Ovary (tissue), 7 donors: ENCODE measurements at regions not wholly inside any gene's neighbourhood (a gene's known extent, or its start where the extent isn't known, plus 50 kb on each side); places are given as distances from the start of the nearest gene placed in this dataset.

ENCODE experiments used
- DNase-seq, 5 donors: peaks; one replicate each; pipeline ENCODE4 v3.0.0-alpha.2; 2019 to 2020
- H3K27ac ChIP-seq, 2 donors: fragments of 200-600 bp; one replicate each; pipeline versions ENCODE4 v1.5.1 to v1.8.0; 2019 to 2022
- H3K27me3 ChIP-seq: fragments of 200-600 bp; one replicate; pipeline ENCODE4 v1.8.0; 2022
- H3K36me3 ChIP-seq: fragments of 200-600 bp; sonication (generic); one replicate; pipeline ENCODE4 v1.5.1; 2019
- H3K4me1 ChIP-seq: one replicate; pipeline ENCODE4 v1.8.1; 2013; ENCODE audit warnings: mild to moderate bottlenecking, moderate library complexity; ENCODE audit not compliant: insufficient read depth
- H3K4me3 ChIP-seq: fragments of 200-600 bp; sonication (generic); one replicate; pipeline ENCODE4 v1.5.1; 2017
- H3K9me3 ChIP-seq, 2 donors: fragments of 200-600 bp in 1 of 2; sonication (generic) in 1 of 2; one replicate each; pipeline versions ENCODE4 v1.5.1 to v1.8.1; 2013 to 2019; ENCODE audit warnings: mild to moderate bottlenecking in 1 of 2, moderate library complexity in 1 of 2
- EP300 ChIP-seq: sonication (generic); formaldehyde crosslinking; IDR thresholded peaks from one replicate; pipeline ENCODE4 v1.6.1; 2017; ENCODE audit warnings: antibody characterized with exemption
- POLR2A ChIP-seq: fragments of 450-650 bp; IDR thresholded peaks from one replicate; pipeline ENCODE4 v1.6.1; 2017; ENCODE audit warnings: antibody characterized with exemption, mild to moderate bottlenecking, moderate library complexity
- WGBS, 3 donors: extraction: QIAGEN DNeasy Blood & Tissue Kit in 1 of 3; methylation state at CpG; one replicate each; pipeline versions ENCODE4 v1.1.5 to v1.1.7; 2013 to 2017; 5-methylcytosine and 5-hydroxymethylcytosine counted together
- intact Hi-C, 4 donors: fragments of 100-400 bp; cut with DNase I; formaldehyde crosslinking; loops; one replicate each; pipeline versions ENCODE4 v1.11.0 to v1.15.1; 2022 to 2023
- TF ChIP-seq, protein P1 (sequence below), 3 donors: fragments of 450-650 bp in 2 of 3; fragments of 200-600 bp in 1 of 3; IDR thresholded peaks; one replicate each; pipeline versions ENCODE4 v1.5.1 to v1.8.0; 2016 to 2022; ENCODE audit warnings: antibody characterized with exemption in 3 of 3, mild to moderate bottlenecking in 1 of 3
- donor health status: DM: no; HTN: no; CAD: no; lungs with moderate emphysema.
- donor health status: DM: no; HTN: no; CAD: no.
- donor health status: Bipolar disorder and iron deficiency.
- donor health status: DM: no; HTN: no; CAD: no.
- donor health status: DM: yes; HTN: yes; CAD: no.

DNA sequence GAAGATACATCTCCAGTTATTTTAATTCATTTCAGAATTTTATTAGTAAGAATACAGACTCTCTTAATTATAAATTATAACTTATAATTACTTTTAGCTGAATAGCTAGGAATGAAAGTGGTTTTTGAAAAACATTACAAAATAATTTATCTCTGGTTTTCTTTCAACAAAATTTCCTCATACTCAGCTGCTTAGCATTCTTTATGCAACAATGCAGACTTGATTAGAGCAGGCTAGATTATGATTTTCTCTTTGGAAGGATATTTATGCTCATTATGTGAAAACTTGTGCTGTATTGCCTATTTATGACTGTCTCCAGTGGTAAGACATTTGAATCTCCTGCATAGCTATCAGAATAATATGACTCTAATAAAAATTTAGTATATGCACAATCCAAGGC is 2023.7 kb downstream of the C4orf33 start:
- TF ChIP-seq, protein P1, sequence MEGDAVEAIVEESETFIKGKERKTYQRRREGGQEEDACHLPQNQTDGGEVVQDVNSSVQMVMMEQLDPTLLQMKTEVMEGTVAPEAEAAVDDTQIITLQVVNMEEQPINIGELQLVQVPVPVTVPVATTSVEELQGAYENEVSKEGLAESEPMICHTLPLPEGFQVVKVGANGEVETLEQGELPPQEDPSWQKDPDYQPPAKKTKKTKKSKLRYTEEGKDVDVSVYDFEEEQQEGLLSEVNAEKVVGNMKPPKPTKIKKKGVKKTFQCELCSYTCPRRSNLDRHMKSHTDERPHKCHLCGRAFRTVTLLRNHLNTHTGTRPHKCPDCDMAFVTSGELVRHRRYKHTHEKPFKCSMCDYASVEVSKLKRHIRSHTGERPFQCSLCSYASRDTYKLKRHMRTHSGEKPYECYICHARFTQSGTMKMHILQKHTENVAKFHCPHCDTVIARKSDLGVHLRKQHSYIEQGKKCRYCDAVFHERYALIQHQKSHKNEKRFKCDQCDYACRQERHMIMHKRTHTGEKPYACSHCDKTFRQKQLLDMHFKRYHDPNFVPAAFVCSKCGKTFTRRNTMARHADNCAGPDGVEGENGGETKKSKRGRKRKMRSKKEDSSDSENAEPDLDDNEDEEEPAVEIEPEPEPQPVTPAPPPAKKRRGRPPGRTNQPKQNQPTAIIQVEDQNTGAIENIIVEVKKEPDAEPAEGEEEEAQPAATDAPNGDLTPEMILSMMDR (IDR thresholded peaks at IDR 0.05) = no peak
- TF ChIP-seq POLR2A = no peak
- no peak for TF ChIP-seq EP300
- Histone ChIP-seq H3K9me3 (no peaks in the 10 kb centered on the region), H3K4me1 (no peaks in the 10 kb centered on the region), H3K4me3 (no peak overlapping the region), H3K27ac (no peak overlapping the region), H3K27me3 (no peaks in the 10 kb centered on the region), H3K36me3 (no peaks in the 10 kb centered on the region)
- DNase-seq = no peak
- intact Hi-C loops = no loop called here

DNA sequence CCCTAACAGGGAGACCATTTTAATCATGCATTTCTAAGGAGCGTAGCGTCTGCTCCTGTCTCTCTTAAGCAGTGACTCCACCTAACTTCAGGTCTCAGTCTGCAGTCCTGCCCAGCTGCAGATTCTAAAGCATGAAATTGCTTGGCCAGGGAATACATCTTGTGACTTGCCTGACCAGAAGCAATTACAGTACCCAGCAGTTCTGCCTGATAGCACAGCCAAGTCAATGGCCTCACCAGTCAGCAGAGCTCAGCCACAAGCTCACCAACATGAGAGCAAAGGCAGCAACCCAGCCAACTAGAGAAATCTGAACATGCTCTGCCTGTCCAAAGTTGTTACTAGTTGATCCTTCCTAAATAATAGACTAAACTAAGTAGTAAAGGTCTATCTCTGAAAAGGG is 2011.9 kb upstream of the PCDH10 start:
- 95 to 100% (median 97%) methylated on average over 2 of the region's 2 CpGs for WGBS, 3 donors
- H3K4me1 ChIP-seq = no peaks in the 10 kb centered on the region
- DNase-seq = no peak
- H3K27ac ChIP-seq = no peak overlapping the region
- H3K27me3 ChIP-seq = no peaks in the 10 kb centered on the region
- no peaks in the 10 kb centered on the region for H3K36me3 ChIP-seq
- TF ChIP-seq, protein P1 (IDR thresholded peaks at IDR 0.05) = no peak
- TF ChIP-seq POLR2A (no peak), EP300 (no peak)
- intact Hi-C loops = no loop called here
- peaks cover 0 to 3% of the 10 kb centered on the region in 2 donors for H3K9me3 ChIP-seq
- H3K4me3 ChIP-seq = no peak overlapping the region

DNA sequence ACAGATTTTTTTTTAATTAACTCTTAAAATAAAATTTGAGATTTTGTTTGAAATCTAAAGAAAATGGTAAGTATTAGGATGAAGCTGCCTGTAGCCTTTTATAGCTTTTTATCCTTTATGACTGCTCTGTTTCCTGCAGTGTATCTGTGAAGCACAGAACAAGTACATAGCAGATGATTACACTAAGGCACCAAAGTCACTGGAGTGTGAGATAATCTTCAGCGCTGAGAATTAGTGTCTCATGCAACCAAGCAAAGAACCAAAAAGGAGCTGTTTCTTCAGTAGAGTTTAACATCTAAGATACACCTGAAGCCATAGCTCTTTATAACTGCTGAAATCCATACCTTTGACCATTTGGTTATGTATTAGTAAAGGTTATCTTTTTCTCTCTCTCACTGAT is 1989.8 kb upstream of the PCDH10 start:
- DNase-seq = no peak
- WGBS, 3 donors = 73 to 79% (median 75%) methylated on average over 1 of the region's 1 CpG
- no peak overlapping the region for H3K4me3 ChIP-seq
- no peaks in the 10 kb centered on the region for H3K27me3 ChIP-seq
- TF ChIP-seq EP300 = no peak
- TF ChIP-seq, protein P1 (IDR thresholded peaks at IDR 0.05) = no peak
- TF ChIP-seq POLR2A = no peak
- no peaks in the 10 kb centered on the region for H3K36me3 ChIP-seq
- no peaks in the 10 kb centered on the region for H3K9me3 ChIP-seq
- intact Hi-C loops = no loop called here
- H3K27ac ChIP-seq = no peak overlapping the region
- H3K4me1 ChIP-seq = no peaks in the 10 kb centered on the region

DNA sequence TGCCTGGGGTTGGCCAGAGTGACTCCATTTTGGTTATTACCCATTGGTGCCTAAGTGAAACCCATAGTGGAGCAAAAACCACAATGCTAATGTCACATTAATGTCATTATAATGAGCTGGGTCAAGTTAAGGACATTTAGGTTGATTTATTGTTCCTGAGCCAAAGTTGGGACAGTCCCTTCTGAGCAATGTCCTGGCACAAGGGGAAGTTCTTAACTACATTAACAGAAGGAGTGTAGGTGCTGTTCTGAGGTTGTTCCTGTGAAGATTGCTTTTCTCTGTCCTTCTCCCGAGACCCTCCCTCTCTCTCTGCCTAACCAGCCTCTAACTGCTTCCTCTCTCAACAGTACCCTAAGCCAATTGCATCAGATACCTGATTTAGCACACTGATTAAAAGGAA is 1956.8 kb upstream of the PCDH10 start:
- no peak for DNase-seq
- Histone ChIP-seq H3K36me3 (no peaks in the 10 kb centered on the region), H3K27me3 (no peaks in the 10 kb centered on the region), H3K27ac (no peak overlapping the region), H3K9me3 (no peaks in the 10 kb centered on the region), H3K4me1 (no peaks in the 10 kb centered on the region), H3K4me3 (no peak overlapping the region)
- intact Hi-C loops = no loop called here
- TF ChIP-seq EP300 (no peak), POLR2A (no peak)
- TF ChIP-seq, protein P1 (IDR thresholded peaks at IDR 0.05) = no peak
- 84 to 100% (median 88%) methylated on average over 1 of the region's 1 CpG for WGBS, 3 donors

DNA sequence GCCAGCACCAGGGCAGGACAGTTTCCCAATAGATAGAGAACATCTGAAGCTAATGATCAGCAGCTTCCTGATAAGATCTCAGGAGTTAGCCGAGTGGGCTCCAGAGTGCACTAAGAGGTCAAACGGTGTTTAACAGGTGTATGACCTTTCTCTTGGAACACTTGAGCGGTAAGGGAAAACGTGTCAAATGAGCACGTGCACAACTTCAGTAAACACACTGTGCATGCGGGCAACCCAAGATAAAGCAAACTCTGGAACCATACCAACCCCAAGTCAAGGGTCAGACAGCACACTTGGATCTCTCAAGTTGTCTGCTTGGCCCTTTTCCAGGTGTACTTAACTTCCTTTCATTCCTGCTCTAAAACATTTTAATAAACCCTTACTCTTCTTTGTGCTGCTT is 1941.5 kb upstream of the PCDH10 start:
- 80 to 87% (median 83%) methylated on average over 6 of the region's 6 CpGs for WGBS, 3 donors
- intact Hi-C loops = no loop called here
- Histone ChIP-seq H3K27ac (no peak overlapping the region), H3K9me3 (no peaks in the 10 kb centered on the region), H3K4me3 (no peak overlapping the region), H3K4me1 (no peaks in the 10 kb centered on the region), H3K36me3 (no peaks in the 10 kb centered on the region), H3K27me3 (no peaks in the 10 kb centered on the region)
- TF ChIP-seq, protein P1 (IDR thresholded peaks at IDR 0.05) = no peak
- TF ChIP-seq POLR2A (no peak), EP300 (no peak)
- DNase-seq = no peak
